ENCODE measurements at regions not wholly inside any gene's neighbourhood (a gene's known extent, or its start where the extent isn't known, plus 50 kb on each side); places are given as distances from the start of the nearest gene placed in this dataset.

DNA sequence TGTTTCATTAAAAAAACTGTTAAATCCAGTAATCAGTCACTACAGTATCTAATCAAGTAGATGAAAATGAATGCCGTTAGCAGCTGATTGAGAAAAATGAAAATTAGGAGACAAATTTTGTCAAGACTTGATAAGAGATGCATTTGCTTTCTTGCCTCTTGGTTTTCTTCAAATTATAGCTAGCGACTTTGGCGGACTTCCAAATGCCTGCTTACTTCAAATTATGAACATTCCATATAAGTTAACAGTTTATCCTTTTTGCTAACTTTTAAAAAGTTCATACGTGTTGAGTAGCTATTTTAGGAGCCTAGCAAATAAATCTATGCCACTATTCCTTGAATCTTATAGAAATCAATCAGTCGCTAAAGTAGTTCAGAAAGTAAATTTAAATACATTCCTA is 58.8 kb downstream of the PPP4R3C start:
- Mint-ChIP-seq H3K4me3 (no peak overlapping the region), H3K27me3 (ENCODE audit: low read depth) (no peaks in the 10 kb centered on the region), H3K36me3 (no peaks in the 10 kb centered on the region), H3K4me1 (no peaks in the 10 kb centered on the region), H3K9me3 (peaks cover 39% of the 10 kb centered on the region), H3K27ac (no peak overlapping the region)
- no peak for DNase-seq (ENCODE audit: low spot score in 2 of 2, unreplicated experiment in 2 of 2)
- TF ChIP-seq, protein P1, sequence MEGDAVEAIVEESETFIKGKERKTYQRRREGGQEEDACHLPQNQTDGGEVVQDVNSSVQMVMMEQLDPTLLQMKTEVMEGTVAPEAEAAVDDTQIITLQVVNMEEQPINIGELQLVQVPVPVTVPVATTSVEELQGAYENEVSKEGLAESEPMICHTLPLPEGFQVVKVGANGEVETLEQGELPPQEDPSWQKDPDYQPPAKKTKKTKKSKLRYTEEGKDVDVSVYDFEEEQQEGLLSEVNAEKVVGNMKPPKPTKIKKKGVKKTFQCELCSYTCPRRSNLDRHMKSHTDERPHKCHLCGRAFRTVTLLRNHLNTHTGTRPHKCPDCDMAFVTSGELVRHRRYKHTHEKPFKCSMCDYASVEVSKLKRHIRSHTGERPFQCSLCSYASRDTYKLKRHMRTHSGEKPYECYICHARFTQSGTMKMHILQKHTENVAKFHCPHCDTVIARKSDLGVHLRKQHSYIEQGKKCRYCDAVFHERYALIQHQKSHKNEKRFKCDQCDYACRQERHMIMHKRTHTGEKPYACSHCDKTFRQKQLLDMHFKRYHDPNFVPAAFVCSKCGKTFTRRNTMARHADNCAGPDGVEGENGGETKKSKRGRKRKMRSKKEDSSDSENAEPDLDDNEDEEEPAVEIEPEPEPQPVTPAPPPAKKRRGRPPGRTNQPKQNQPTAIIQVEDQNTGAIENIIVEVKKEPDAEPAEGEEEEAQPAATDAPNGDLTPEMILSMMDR (IDR thresholded peaks at IDR 0.05; ENCODE audit: unreplicated experiment): no peak

DNA sequence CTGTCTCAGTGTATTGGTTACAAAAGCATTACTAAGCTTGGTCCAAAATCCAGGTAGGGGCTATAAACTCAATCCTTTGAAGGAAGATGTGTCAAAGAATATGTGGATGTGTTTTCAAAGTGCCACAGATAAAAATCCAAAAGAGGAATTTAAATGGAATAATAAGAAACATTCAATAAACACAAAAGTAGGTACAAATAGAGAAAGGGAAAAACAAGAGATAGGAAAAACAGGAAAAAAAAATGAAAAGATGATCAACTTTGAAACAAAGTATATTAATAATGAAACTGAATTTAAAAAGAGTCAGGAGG is 64.0 kb downstream of the PPP4R3C start:
- no peak overlapping the region for H3K4me3 Mint-ChIP-seq
- DNase-seq (ENCODE audit: low spot score in 2 of 2, unreplicated experiment in 2 of 2): no peak
- no peaks in the 10 kb centered on the region for H3K27me3 Mint-ChIP-seq (ENCODE audit: low read depth)
- H3K36me3 Mint-ChIP-seq: peaks cover 3% of the 10 kb centered on the region
- TF ChIP-seq, protein P1 (IDR thresholded peaks at IDR 0.05; ENCODE audit: unreplicated experiment): peak; percentile 21
- H3K27ac Mint-ChIP-seq: no peak overlapping the region
- H3K4me1 Mint-ChIP-seq: no peaks in the 10 kb centered on the region
- peaks cover 23% of the 10 kb centered on the region for H3K9me3 Mint-ChIP-seq

DNA sequence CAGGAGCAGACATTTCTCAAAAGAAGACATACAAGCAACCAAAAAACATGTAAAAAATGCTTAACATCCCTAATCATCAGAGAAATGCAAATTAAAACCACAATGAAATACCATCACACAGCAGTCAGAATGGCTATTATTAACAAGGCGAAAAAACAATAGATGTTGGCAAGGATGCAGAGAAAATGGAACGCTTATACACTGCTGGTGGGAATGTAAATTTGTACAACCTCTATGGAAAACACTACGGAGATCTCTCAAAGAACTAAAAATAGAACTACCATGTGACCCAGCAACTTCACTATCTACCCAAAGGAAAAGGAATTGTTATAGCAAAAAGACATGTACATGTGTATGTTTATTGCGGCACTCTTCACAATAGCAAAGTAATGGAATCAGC is 71.5 kb downstream of the PPP4R3C start:
- peaks cover 9% of the 10 kb centered on the region for H3K9me3 Mint-ChIP-seq
- no peak overlapping the region for H3K27ac Mint-ChIP-seq
- H3K36me3 Mint-ChIP-seq: no peaks in the 10 kb centered on the region
- DNase-seq (ENCODE audit: low spot score in 2 of 2, unreplicated experiment in 2 of 2): no peak
- H3K27me3 Mint-ChIP-seq (ENCODE audit: low read depth): no peaks in the 10 kb centered on the region
- TF ChIP-seq, protein P1 (IDR thresholded peaks at IDR 0.05; ENCODE audit: unreplicated experiment): no peak
- no peaks in the 10 kb centered on the region for H3K4me1 Mint-ChIP-seq
- no peak overlapping the region for H3K4me3 Mint-ChIP-seq

DNA sequence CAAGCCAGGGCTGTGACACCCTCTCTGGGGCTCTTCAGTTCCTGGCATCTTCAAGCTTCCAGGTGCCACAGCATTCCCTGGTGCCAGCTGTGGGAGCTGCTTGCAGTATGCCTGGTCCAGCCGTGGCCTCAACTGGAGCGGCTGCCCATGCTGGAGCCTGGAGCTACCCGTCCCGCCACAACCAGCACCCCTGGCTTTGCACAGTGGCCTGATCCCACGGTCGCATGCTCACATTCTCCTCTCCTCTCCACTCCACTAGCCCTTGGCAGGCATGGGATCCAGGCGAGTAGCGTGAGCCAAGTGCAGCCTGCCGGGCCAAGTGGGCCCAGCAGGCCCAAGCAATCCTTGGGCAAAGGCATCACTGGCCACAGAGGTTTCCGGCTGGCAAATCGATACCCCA is 81.7 kb downstream of the PPP4R3C start:
- TF ChIP-seq, protein P1 (IDR thresholded peaks at IDR 0.05; ENCODE audit: unreplicated experiment): no peak
- no peaks in the 10 kb centered on the region for H3K27me3 Mint-ChIP-seq (ENCODE audit: low read depth)
- no peak overlapping the region for H3K27ac Mint-ChIP-seq
- no peak for DNase-seq (ENCODE audit: low spot score in 2 of 2, unreplicated experiment in 2 of 2)
- H3K9me3 Mint-ChIP-seq: peaks cover 16% of the 10 kb centered on the region
- no peaks in the 10 kb centered on the region for H3K36me3 Mint-ChIP-seq
- peaks cover 4% of the 10 kb centered on the region for H3K4me1 Mint-ChIP-seq
- no peak overlapping the region for H3K4me3 Mint-ChIP-seq

DNA sequence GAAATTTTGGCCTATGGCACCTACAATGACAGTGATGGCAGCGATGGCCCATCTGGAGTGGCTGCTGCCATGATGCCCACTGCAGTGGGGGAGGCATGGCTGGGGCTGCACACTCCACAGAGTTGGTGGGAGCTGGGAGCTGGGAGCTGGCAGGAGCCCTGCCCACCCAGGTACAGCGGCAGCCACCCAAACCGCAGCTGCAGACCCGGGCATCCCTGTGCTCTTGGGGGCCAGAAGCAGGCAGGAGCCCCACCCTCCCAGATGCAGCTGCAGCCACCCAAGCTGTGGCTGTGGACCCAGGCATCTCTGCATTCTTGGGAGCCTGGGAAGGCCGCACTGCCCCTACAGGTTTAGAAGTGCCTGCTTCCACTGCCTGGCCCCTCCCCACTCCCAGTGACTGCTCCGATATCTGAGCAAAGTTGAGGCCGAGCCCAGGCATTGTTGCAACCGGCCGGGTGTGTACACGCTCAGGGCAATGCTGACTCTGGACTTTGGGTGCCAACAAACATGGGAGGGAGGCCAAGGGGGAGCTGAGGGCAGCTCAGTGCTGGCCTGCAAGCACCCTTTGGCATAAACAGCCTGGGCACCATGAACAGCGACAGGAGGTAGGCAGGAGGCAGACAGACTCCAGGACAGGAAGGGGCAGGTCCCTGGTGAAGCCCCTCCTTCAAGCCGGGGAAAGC is 82.8 kb downstream of the PPP4R3C start:
- no peaks in the 10 kb centered on the region for H3K36me3 Mint-ChIP-seq
- no peaks in the 10 kb centered on the region for H3K27me3 Mint-ChIP-seq (ENCODE audit: low read depth)
- H3K27ac Mint-ChIP-seq: no peak overlapping the region
- H3K4me1 Mint-ChIP-seq: peaks cover 4% of the 10 kb centered on the region
- peaks cover 16% of the 10 kb centered on the region for H3K9me3 Mint-ChIP-seq
- no peak for DNase-seq (ENCODE audit: low spot score in 2 of 2, unreplicated experiment in 2 of 2)
- no peak overlapping the region for H3K4me3 Mint-ChIP-seq
- TF ChIP-seq, protein P1 (IDR thresholded peaks at IDR 0.05; ENCODE audit: unreplicated experiment): no peak

DNA sequence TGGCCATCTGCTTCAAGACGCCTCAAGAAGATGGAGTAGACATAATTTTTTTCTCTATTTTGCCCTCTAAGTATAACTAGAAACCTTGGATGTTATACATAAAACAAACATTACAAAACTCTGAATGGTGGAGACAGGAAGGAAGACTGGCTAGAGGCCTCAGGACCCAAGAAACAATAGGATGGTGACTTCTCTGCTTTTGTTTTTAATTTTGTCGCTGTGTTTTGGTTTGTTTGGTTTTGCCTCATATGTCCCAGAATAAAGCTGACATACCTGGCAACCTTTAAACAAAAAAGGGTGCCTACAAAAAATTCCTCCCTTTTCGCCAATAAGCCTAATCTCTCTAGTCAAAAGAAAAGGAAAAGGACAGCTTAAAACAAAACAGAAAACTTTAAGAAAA is 109.1 kb downstream of the PPP4R3C start:
- Mint-ChIP-seq H3K36me3 (no peaks in the 10 kb centered on the region), H3K27me3 (ENCODE audit: low read depth) (no peaks in the 10 kb centered on the region), H3K4me3 (no peak overlapping the region), H3K4me1 (no peaks in the 10 kb centered on the region), H3K27ac (no peak overlapping the region), H3K9me3 (peaks cover 34% of the 10 kb centered on the region)
- TF ChIP-seq, protein P1 (IDR thresholded peaks at IDR 0.05; ENCODE audit: unreplicated experiment): no peak
- no peak for DNase-seq (ENCODE audit: low spot score in 2 of 2, unreplicated experiment in 2 of 2)
